ENCODE measurements at regions not wholly inside any gene's neighbourhood (a gene's known extent, or its start where the extent isn't known, plus 50 kb on each side); places are given as distances from the start of the nearest gene placed in this dataset.

DNA sequence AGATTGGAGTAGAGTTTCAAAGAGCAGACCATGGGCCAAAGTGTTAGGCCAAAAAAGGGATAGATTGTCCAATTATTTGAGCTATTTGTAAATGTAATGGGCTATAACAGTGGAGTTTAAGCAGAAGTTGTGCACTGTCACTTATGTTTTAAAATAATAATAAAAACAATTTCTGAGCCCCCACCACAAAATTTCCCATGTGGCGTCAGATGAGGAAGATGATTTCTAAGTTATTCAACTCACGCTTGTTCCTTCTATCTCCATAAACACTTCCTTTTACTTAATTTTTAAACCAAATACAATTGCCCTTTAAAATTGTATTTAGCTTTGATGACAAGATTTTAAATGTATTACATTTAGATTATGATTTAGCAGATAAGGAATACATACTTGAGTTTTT lies 330.0 kb downstream of the PTPRC start:
- Histone ChIP-seq H3K27ac (ENCODE audit: low read depth, low read length) (no peak overlapping the region), H4K20me1 (ENCODE audit: low read depth, low read length) (no peaks in the 10 kb centered on the region), H3K27me3 (ENCODE audit: low read length) (no peaks in the 10 kb centered on the region), H3K9me2 (replicated peaks; ENCODE audit: insufficient read depth, low read length) (no peaks in the 10 kb centered on the region), H3K36me3 (ENCODE audit: low read length) (no peaks in the 10 kb centered on the region; the same call in 1 of the 2 replicates), H3K9me3 (ENCODE audit: insufficient read depth, low read length) (no peaks in the 10 kb centered on the region), H3K4me3 (ENCODE audit: insufficient read depth, low read length, poor library complexity, severe bottlenecking) (no peak overlapping the region), H3K79me2 (ENCODE audit: insufficient read depth, low read length) (no peaks in the 10 kb centered on the region), H2AFZ (ENCODE audit: low read depth, low read length, severe bottlenecking) (no peak overlapping the region), H3K9ac (ENCODE audit: low read length) (no peak overlapping the region), H3F3A (ENCODE audit: insufficient read depth) (no peaks in the 10 kb centered on the region), H3K4me2 (ENCODE audit: low read depth, low read length, poor library complexity, severe bottlenecking) (no peak overlapping the region)
- TF ChIP-seq EZH2phosphoT487 (conservative IDR thresholded peaks at IDR 0.05; ENCODE audit: low read length): no peak
- TF ChIP-seq CTCF (IDR thresholded peaks at IDR 0.05; ENCODE audit: insufficient read depth, low read length, poor library complexity, severe bottlenecking): no peak

GRCh38 chr1:198969981-198970380 lies 331.1 kb downstream of the PTPRC start:
- no peak overlapping the region for H3K9ac ChIP-seq (ENCODE audit: low read length)
- H3F3A ChIP-seq (ENCODE audit: insufficient read depth): no peaks in the 10 kb centered on the region
- H3K9me3 ChIP-seq (ENCODE audit: insufficient read depth, low read length): no peaks in the 10 kb centered on the region
- H3K9me2 ChIP-seq (replicated peaks; ENCODE audit: insufficient read depth, low read length): no peaks in the 10 kb centered on the region
- no peak for TF ChIP-seq EZH2phosphoT487 (conservative IDR thresholded peaks at IDR 0.05; ENCODE audit: low read length)
- no peak for TF ChIP-seq CTCF (IDR thresholded peaks at IDR 0.05; ENCODE audit: insufficient read depth, low read length, poor library complexity, severe bottlenecking)
- H3K4me3 ChIP-seq (ENCODE audit: insufficient read depth, low read length, poor library complexity, severe bottlenecking): no peak overlapping the region
- no peaks in the 10 kb centered on the region for H4K20me1 ChIP-seq (ENCODE audit: low read depth, low read length)
- H3K27me3 ChIP-seq (ENCODE audit: low read length): no peaks in the 10 kb centered on the region
- H2AFZ ChIP-seq (ENCODE audit: low read depth, low read length, severe bottlenecking): no peak overlapping the region
- H3K27ac ChIP-seq (ENCODE audit: low read depth, low read length): no peak overlapping the region
- no peaks in the 10 kb centered on the region for H3K79me2 ChIP-seq (ENCODE audit: insufficient read depth, low read length)
- no peak overlapping the region for H3K4me2 ChIP-seq (ENCODE audit: low read depth, low read length, poor library complexity, severe bottlenecking)
- no peaks in the 10 kb centered on the region; the same call in 1 of the 2 replicates for H3K36me3 ChIP-seq (ENCODE audit: low read length)

DNA sequence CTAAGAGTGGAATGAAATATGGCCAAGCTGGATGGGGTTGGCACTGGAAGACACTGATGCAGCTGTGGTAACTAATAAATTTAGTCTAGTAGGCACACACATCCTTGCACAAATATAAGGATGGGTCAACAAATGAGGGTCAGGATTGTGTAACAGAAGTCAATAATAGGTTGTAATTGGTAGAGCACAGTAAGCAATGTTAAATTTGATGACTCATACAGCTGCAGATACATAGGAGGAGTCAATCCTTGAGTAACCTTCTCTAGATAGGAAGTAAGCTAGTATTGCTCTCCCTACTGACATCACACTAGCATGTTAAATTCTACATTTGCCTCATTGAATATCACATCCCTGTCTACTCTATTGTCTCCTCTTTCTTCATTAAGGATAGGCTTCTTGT lies 332.1 kb downstream of the PTPRC start:
- TF ChIP-seq CTCF (IDR thresholded peaks at IDR 0.05; ENCODE audit: insufficient read depth, low read length, poor library complexity, severe bottlenecking) (no peak), EZH2phosphoT487 (conservative IDR thresholded peaks at IDR 0.05; ENCODE audit: low read length) (no peak)
- Histone ChIP-seq H3K4me2 (ENCODE audit: low read depth, low read length, poor library complexity, severe bottlenecking) (no peak overlapping the region), H3K9me3 (ENCODE audit: insufficient read depth, low read length) (no peaks in the 10 kb centered on the region), H3K36me3 (ENCODE audit: low read length) (no peaks in the 10 kb centered on the region; the same call in 1 of the 2 replicates), H4K20me1 (ENCODE audit: low read depth, low read length) (no peaks in the 10 kb centered on the region), H3F3A (ENCODE audit: insufficient read depth) (no peaks in the 10 kb centered on the region), H3K9me2 (replicated peaks; ENCODE audit: insufficient read depth, low read length) (no peaks in the 10 kb centered on the region), H3K27ac (ENCODE audit: low read depth, low read length) (no peak overlapping the region), H3K27me3 (ENCODE audit: low read length) (no peaks in the 10 kb centered on the region), H2AFZ (ENCODE audit: low read depth, low read length, severe bottlenecking) (no peak overlapping the region), H3K4me3 (ENCODE audit: insufficient read depth, low read length, poor library complexity, severe bottlenecking) (no peak overlapping the region), H3K9ac (ENCODE audit: low read length) (no peak overlapping the region), H3K79me2 (ENCODE audit: insufficient read depth, low read length) (no peaks in the 10 kb centered on the region)
